ENCODE measurements at regions not wholly inside any gene's neighbourhood (a gene's known extent, or its start where the extent isn't known, plus 50 kb on each side); places are given as distances from the start of the nearest gene placed in this dataset.
"Not testable (repeated sequence)": the region's sequence is repeated elsewhere in the genome, so short reads cannot be mapped to it uniquely, and the experiment has no call there.

GRCh38 chr11:114938799-114939198, 260.5 kb downstream of the NXPE2 start:
- no peak for DNase-seq (ENCODE audit: low read depth in 3 of 3)

GRCh38 chr11:114942207-114942606, 263.9 kb downstream of the NXPE2 start:
- no peak for DNase-seq (ENCODE audit: low read depth in 3 of 3)

GRCh38 chr11:114949614-114950351, 271.5 kb downstream of the NXPE2 start:
- DNase-seq (ENCODE audit: low read depth in 3 of 3), result no peak

GRCh38 chr11:114953039-114953438, 274.7 kb downstream of the NXPE2 start:
- DNase-seq (ENCODE audit: low read depth in 3 of 3), result no peak

- no peak for DNase-seq (ENCODE audit: low read depth in 3 of 3)
Measured at GRCh38 chr11:114955923-114956322, 277.6 kb downstream of the NXPE2 start.

- DNase-seq (ENCODE audit: low read depth in 3 of 3), result no peak
Measured at GRCh38 chr11:114956566-114956965, 278.2 kb downstream of the NXPE2 start.

- DNase-seq (ENCODE audit: low read depth in 3 of 3), result no peak
Measured at GRCh38 chr11:114959953-114960505, 281.7 kb downstream of the NXPE2 start.

GRCh38 chr11:114960819-114961218, 282.5 kb downstream of the NXPE2 start:
- not testable (repeated sequence) for DNase-seq (ENCODE audit: low read depth in 3 of 3)

- no peak for DNase-seq (ENCODE audit: low read depth in 3 of 3)
Measured at GRCh38 chr11:114964676-114965214, 286.4 kb downstream of the NXPE2 start.

- no peak for DNase-seq (ENCODE audit: low read depth in 3 of 3)
Measured at GRCh38 chr11:114970927-114971645, 292.8 kb downstream of the NXPE2 start.

- no peak for DNase-seq (ENCODE audit: low read depth in 3 of 3)
Measured at GRCh38 chr11:114972105-114972504, 293.8 kb downstream of the NXPE2 start.

- no peak for DNase-seq (ENCODE audit: low read depth in 3 of 3)
Measured at GRCh38 chr11:114977651-114978050, 299.3 kb downstream of the NXPE2 start.

GRCh38 chr11:114982141-114982540, 303.8 kb downstream of the NXPE2 start:
- no peak for DNase-seq (ENCODE audit: low read depth in 3 of 3)

GRCh38 chr11:114984611-114985163, 306.4 kb downstream of the NXPE2 start:
- DNase-seq (ENCODE audit: low read depth in 3 of 3), result no peak

GRCh38 chr11:114986365-114986764, 308.0 kb downstream of the NXPE2 start:
- no peak for DNase-seq (ENCODE audit: low read depth in 3 of 3)

- DNase-seq (ENCODE audit: low read depth in 3 of 3), result no peak
Measured at GRCh38 chr11:114987186-114987760, 308.9 kb downstream of the NXPE2 start.

GRCh38 chr11:114988644-114989043, 310.3 kb downstream of the NXPE2 start:
- DNase-seq (ENCODE audit: low read depth in 3 of 3), result no peak

- DNase-seq (ENCODE audit: low read depth in 3 of 3), result no peak
Measured at GRCh38 chr11:114989536-114989935, 311.2 kb downstream of the NXPE2 start.

- no peak for DNase-seq (ENCODE audit: low read depth in 3 of 3)
Measured at GRCh38 chr11:115005663-115006062, 327.3 kb downstream of the NXPE2 start.

GRCh38 chr11:115007851-115008250, 329.5 kb downstream of the NXPE2 start:
- no peak for DNase-seq (ENCODE audit: low read depth in 3 of 3)

- no peak for DNase-seq (ENCODE audit: low read depth in 3 of 3)
Measured at GRCh38 chr11:115008799-115009198, 330.5 kb downstream of the NXPE2 start.

- no peak for DNase-seq (ENCODE audit: low read depth in 3 of 3)
Measured at GRCh38 chr11:115017529-115017928, 339.2 kb downstream of the NXPE2 start.
